HG03039 (cell line): ENCODE measurements at regions not wholly inside any gene's neighbourhood (a gene's known extent, or its start where the extent isn't known, plus 50 kb on each side); places are given as distances from the start of the nearest gene placed in this dataset.
"Not testable (repeated sequence)": the region's sequence is repeated elsewhere in the genome, so short reads cannot be mapped to it uniquely, and the experiment has no call there.

Experiments used
- ATAC-seq: cut with Tn5 transposase; IDR thresholded peaks from one replicate; pipeline ENCODE4 v1.9.1; 2021; ENCODE audit warnings: mild to moderate bottlenecking, moderate library complexity; ENCODE audit not compliant: unreplicated experiment

DNA sequence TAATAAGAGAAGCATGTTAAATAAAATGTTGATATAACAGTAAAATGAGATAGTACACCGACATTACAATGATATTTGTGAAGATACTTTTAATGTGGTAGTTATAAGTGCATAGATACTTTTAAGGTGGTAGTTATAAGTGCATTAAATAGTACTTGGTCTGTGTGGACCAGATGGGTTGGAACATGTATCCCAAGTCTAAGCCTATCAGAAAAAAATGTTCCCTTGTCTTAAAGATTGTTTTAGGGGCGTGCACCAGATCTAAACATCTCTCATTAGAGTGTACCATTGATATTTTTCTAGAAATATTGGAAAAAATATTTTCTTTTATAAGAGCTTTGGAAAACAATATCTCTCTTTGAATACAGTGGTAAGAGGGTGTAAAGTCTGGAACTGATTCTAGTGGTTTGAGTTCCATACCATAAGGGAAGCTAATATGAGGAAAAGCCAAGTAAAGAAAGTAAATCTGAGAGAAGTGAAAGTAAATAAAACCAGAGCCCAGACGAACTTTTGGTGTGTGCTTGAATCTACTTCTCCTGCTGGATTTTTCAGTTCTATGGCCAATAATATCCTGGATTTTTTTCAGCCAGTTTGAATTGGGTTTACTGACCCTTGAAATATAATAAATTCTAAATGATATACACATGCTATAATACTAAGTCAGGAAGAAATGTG, 175.3 kb downstream of the MBL2 start:
- no peak for ATAC-seq

DNA sequence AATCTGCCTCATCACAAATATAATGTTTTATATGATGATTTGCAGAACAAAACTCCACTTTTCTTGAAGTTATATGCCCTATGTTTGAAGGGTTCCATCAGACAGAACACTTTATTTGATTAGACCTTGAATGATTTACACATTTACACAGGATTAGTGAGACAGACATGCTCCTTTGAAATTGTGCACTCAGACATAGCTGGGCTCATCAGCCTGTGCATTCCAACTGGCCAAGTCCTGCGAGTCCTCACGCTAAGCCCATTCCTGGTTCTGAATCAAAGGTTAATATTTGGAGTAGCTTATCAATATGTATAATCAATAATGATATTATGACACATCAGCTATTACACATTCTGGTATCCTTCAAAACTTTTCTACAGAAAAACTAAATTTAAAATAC, 173.6 kb downstream of the MBL2 start:
- no peak for ATAC-seq

DNA sequence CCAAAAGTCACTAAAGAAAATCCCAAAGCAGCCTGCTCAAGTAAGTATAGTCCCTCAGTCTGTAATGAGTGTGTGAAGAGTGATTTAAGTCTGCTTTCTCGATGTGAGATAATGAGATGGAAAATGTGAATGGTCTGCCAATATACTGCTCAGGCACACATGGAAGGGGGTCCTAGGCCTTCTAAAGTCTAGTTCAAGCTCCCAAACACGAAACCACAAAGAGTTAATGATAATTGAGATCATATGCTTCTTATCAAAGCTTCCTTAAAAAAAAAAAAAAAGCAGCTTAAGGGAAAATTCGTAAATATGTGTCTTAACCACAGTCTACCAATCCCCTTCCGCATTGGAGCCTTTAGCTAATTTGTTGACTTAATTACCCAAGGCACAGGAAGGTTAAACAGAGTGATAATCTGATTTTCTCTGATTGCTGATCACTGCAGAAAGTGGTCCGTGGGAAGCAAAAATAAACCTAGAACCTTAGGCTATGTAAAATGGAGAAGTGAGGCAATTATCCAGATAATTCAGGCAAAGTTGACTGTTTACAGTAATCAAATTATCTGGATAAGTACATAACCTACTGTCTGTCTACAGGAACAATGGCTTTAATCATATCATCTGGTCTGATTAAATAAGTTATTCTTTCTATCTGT, 172.9 kb downstream of the MBL2 start:
- no peak for ATAC-seq

DNA sequence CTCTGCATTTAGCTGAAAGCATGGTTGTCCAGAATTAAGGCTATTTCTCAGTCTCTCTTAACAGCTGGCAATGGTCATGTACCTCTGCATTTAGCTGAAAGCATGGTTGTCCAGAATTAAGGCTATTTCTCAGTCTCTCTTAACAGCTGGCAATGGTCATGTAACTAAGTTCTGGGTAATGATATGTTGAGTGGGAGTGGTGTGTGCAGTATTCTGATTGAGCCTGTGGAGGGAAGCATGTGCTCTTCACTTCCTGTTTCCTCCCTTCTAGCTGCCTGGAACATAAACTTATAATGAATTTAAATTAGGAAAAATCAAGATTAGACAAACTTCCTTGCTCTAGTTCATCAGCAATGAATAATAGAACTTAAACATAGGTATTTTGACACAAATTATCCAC, 168.5 kb downstream of the MBL2 start:
- ATAC-seq, result not testable (repeated sequence)

DNA sequence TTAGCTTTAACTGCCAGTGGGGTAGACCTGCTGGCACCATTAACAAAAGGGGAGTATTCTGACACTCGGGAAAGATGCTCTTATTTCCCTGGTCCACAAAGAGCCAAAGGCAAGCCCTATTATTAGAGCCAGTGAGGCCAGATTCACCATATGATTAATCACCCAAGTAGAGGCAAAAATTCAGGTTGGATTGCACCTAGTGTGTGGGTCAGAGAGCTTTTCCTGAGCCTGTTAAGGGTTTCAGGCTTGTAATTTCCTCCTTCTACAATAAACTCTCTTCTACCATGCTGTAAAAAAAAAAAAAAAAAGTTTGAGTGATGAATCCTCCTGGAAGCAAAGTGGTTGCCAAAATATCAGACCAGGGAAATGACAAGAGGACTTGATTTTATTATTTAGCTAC, 163.5 kb downstream of the MBL2 start:
- no peak for ATAC-seq

DNA sequence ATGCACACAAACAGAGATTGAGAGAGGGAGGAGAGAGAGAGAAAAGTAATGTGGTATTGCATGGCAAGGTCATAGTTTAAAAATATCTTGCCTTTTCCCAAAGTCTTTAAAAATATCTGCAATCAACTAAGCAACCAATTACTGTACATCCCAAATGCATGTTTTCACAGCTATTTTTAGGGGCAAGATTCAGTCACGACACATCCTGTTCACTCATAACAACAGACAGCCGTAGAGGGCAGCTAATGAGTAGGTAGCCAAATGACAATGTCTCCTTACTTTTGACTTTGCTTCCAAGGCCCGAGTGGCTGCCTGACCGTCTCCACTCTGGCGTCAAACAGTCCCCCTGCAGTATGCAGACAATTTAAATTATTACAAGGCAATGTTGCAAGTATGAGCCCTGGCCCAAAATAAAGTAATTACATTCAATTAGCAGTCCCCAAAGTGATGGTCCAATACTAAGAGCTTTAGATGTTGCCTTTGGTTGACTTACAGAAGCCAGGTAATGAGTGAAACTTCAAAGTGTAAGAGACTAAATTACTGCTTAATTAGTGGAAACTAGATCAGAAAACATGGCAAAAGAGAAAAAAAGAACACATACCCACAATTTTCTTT, 162.9 kb downstream of the MBL2 start:
- no peak for ATAC-seq

DNA sequence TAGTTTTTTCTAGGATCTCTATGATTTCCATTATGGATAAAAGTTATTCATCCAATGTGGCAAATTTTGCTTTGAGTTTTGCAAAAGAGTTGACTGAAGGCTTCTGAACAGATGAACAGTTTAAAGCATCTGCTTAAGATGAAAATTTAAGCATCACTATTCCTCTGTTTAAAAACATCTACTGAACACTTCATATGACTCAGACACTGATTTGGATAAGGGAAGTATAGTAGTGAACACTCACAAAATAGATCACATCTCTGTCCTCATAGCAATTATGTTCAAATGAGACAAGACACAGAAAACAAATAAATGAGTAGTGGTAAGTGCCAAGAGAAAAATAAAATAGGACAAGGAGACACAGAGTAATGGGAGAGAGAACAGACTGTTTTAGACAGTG, 157.3 kb downstream of the MBL2 start:
- no peak for ATAC-seq

DNA sequence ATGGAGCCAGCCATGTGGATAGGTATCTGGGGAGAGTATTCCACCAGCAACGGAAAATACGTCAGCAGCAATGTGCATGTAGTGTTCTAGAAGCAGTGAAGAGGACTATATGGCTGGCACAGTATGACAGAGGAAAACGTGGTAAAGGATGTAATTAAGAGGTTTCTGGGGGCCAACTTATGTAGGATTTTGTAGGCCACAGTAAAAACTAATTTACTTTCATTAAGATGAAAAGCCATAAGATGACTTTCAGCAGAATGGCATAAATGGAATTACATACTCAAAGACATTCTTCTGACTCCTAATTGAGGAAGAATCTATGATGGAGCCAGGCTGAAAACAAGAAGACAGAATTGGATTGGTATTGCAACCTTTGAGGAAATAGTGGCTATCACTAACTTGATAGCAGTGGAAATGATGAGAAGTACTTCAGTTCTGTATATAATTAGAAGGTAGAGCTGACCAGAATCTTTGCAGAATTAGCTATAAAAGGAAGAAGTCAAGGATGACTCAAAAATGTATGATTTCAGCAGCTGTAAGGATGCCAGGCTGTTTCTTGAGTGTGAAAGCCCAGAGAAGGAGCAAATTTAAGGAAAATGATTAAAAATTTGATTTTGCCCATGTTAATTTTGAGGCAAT, 156.7 kb downstream of the MBL2 start:
- ATAC-seq, result no peak

DNA sequence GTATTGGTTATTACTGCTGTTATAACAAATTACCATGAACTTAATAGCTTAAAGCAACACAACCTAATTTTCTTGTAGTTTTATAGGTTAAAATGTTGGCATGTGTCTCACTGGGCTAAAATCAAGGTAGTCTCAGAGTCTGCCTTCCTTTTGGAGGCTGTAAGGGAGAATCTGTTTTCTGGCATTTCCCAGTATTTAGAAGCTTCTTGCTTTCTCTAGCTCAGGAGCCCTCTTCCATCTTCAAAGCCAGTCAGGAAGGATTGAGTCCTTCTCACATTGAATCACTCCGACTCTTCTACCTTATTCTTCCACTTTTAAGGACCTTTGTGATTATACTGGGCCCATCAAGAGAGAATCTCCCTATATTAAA, 156.2 kb downstream of the MBL2 start:
- ATAC-seq, result no peak

DNA sequence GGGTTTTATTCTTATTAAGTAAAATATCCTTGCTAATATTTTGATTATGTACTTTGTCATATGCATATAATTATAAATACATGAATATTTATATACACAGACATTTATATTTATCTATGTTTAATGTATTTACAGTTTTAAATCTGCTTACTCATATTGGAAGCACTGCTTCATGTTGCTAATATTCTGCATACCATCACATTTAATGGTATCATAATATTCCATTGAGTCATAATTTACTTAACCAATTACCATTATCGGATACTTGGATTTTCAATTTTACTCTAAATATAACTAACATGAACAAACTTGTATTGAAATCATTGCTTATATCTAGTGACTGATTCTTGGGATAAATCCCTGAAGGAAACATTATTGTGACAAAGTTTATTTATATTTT, 155.2 kb downstream of the MBL2 start:
- ATAC-seq, result no peak

DNA sequence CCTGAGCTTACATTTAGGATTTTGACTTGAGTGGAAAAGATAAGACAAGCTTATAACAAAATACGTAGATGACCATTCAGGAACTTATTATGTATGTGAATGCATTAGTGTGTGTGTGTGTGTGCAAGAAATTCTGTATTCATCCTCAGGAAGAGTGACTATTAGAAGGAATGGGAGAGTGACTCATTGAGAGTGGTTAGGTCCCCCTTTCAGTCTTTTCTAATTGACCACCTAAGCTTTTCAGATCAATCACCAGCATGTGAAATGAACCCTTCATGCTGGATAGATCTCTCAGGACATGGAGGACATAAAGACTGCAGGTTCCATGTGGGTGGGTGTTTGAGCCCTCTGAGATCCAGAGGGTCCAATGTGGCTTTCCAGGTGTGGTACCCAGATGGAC, 153.5 kb downstream of the MBL2 start:
- no peak for ATAC-seq

DNA sequence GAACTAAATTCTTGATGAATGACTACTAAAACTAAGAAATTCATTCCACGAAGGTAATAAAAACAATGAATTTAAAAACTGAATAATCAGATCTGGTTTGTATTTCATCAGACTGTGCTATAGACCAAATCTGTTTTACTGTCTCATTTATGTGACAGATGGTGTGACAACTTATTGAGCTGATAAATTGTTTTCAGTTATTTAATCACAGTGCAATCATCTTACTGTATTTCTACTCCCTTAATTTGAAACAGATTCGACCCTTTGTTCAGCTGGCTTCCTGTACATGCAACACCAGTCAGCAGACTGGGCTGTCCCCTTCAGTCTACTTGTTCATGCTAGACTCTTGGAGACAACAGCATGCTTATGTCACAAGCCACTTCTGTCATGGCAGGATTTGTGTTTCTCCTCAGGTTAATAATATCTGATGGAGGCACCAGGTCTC, 150.9 kb downstream of the MBL2 start:
- ATAC-seq, result no peak

DNA sequence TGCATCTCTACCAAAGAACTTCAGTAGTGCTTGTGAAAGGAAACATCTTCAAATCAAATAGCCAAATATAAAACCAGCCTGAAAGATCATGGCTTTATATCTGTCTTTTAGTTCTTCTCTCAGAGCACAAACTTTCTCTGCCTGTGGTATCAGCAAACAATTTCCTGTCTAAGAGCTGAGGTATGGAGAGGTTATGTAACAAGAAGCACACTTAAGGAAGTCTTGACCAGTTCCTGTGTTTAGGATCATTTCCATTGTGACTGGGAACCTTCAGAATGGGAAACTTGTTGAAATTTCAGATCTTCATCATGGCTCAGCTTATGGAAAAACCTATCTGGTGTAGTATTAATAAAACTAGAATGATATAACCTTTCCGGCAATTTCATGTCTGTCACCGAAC, 148.8 kb downstream of the MBL2 start:
- no peak for ATAC-seq

DNA sequence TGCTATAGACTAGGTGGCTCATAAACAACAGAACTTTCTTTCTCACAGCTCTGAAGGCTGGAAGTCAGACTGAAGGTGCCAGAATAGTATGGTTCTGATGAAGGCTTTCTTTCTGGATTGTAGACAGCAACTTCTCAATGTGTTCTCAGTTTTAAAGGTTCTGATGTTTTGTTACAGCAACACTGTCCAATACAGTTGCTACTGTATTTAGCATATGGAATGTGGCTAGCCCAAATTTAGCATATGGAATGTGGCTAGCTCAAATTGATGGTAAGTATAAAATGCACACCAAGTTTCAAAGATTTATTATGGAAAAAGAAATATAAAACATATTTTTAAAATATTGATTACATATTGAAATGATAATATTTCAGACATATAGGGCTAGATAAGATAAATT, 145.3 kb downstream of the MBL2 start:
- no peak for ATAC-seq

DNA sequence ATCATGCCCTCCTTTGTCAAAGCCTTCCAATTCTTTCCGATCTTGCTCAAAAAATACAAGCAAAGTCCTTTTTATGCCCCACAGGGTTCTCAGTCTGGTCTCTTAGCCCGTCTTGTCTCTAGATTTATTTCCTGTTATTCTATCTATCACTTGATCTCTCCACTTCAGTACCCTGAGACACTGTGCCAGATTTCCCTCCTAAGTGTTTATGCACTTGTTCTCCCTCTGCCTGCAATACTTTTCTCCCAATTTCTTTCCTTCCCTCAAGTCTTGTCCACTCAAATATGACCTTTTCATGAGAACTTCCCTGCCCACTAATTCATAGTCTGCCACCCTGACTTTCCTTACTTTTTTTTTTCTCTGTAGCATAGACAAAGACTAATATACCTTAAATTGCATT, 141.4 kb downstream of the MBL2 start:
- ATAC-seq, result no peak

DNA sequence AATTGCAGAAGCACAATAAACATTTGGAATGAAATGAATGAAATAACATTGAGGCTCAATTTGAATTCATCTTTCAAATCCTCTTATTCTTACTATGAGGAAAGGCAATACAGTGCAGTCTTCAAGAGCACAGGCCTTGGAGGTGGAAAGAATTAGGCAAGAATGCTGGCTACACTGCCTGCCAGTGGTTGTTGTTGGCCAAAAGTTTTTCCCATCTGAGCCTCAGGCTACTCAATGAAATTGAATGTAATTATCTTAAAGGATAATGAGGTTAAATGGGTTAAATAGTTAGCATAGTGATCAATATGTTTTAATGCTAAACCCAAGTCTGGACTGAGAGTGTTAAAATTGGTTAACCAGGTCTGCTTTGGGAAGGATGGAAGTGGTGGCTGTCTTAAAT, 140.9 kb downstream of the MBL2 start:
- ATAC-seq, result no peak

DNA sequence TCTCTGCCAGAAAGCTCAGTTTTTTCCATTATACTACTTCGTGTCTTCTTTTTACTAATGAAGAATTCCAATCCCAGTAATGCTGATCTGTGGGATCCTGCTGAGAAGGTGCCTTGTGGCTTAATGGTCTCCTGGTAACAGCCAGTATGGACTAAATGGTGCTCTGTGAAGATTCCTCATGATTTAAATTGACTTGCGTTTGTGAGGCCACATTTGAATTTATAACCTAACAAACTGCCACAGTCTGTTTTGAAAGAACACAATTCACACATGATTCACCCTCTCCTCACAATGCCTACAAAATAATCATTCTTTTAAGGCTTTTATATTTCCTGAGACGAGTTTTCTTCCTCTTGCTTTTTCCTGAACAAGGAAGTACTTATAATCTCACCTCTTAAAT, 140.0 kb downstream of the MBL2 start:
- no peak for ATAC-seq

DNA sequence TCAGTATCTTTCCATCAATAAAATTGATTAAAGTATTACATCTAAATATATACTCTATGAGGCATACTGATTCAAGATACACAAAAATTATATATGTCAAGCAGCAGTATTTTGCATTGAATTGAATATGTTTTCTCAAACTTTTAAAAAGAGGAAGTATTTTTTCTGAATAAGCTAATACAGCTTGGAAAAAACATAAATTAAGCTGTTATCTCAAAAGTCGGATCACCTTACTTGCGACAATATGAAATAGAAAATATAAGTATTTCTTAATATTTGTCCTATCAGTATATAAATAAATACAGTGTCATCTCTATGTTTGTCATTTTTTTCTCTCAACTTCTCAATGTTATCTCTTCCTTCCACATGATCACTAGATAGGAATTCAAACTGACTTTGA, 139.3 kb downstream of the MBL2 start:
- no peak for ATAC-seq

DNA sequence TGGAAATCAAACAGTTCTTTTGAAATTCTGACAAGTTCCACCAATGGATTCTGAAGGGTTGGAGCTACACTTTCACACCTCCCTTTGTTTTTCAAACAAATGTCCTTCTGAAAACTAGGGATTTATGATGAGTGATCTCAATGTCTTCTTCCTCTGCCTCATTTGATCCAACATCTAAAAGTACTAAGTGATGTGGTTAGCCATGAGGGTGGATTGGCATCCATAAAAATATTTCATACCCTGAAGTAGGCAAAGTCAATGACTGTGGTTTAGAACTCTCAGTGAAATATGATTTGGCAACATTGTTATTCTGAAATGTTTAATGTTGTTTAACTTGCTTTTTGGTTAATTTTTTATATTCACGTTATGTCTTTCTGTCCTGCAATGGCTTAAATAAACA, 136.9 kb downstream of the MBL2 start:
- no peak for ATAC-seq

DNA sequence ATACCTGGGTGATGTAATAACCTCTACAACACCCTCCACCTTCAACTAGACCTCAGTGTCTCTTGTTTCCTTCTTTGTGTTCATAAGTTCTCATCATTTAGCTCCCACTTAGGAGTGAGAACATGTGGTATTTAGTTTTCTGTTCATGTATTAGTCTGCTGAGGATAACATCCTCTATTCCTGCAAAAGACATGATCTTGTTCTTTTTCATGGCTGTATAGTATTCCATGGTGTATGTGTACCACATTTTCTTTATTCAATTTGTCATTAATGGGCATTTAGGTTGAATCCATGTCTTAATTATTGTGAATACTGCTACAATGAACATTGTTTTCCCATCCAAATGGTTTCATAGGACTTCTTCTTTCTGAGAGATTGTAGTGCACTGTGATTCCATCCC, 135.7 kb downstream of the MBL2 start:
- ATAC-seq, result no peak

DNA sequence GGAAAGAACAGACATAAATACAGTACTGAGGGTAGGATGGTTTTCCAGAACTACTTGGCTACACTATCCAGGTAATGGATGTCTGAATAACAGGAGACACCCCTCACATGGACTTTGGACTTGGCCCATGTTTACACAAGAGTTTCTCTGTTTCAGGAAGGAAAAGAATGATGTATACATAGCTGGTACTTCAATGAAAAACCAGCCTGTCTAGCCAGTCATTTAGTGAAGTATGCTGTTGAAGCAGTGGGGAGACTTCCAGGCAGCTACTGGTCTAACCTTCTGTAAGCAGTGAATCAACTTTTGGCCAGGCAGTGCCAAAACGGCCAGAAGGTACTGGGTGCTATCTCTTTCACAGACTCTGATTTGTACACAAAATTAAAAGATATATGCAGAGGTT, 135.0 kb downstream of the MBL2 start:
- no peak for ATAC-seq

DNA sequence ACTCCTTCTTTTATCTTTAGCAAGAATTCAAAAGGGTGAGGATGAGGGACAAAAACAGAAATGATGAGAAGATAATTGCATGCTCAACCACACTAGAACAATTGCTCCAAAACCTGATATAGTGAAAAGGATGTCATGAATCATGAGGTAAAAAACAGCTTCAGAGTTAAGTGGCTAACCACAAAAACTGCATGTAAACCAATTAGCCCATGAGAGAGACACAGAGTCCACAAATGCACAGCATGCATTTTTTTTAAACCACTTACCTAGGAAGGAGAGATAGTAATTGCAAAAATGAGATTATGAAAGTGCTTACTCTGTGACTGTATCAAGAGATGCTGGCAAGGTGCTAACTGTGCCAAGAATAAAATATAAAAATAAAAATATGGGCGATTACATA, 132.9 kb downstream of the MBL2 start:
- no peak for ATAC-seq
